GM23248 (cell line): ENCODE measurements at regions not wholly inside any gene's neighbourhood (a gene's known extent, or its start where the extent isn't known, plus 50 kb on each side); places are given as distances from the start of the nearest gene placed in this dataset.

Experiments
- EZH2 ChIP-seq: fragments of 200-600 bp; sonication (generic); IDR thresholded peaks from 2 replicates; pipeline ENCODE4 v1.6.1; 2018; ENCODE audit warnings: antibody characterized with exemption, mild to moderate bottlenecking; ENCODE audit not compliant: insufficient read depth, poor library complexity, severe bottlenecking
- EZH2phosphoT487 ChIP-seq: fragments of 200-600 bp; sonication (generic); IDR thresholded peaks from 2 replicates; pipeline ENCODE4 v1.6.1; 2018; ENCODE audit warnings: antibody characterized with exemption, moderate library complexity, mild to moderate bottlenecking, low read depth; ENCODE audit not compliant: insufficient read depth

DNA sequence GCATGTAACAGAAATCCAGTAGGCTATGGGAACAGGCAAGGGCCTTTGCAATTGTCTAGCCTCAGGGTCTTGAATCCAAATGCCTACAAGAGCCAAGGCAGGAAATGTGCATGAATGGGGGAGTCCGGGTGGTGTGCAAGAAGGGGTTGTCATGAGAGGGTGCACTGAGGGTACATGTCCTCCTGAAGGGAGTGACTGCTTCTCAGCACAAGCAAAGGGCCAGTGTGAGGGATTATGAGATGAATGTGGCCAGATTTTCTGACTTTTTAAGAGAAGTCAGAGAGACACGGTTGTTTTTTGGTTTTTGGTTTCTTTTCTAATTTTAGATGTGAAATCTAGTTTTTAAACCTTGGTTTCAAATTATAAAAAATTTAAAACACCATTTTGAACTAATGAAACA is 76.5 kb upstream of the LSM6 start:
- TF ChIP-seq EZH2phosphoT487 (no peak), EZH2 (no peak)
